IMR-90 (cell line): ENCODE measurements at regions not wholly inside any gene's neighbourhood (a gene's known extent, or its start where the extent isn't known, plus 50 kb on each side); places are given as distances from the start of the nearest gene placed in this dataset.

Experiments
- ATAC-seq: fragments of 200-7000 bp; cut with Tn5 transposase; 2 replicates; pipeline ENCODE4 v1.9.1; 2020; ENCODE audit warnings: low read depth, mild to moderate bottlenecking, moderate library complexity
- BruUV-seq: library from RNA; stranded (reverse); fragments of 400-500 nt; replicated peaks from 2 replicates; lab custom pipeline; 2021; lab: Mats Ljungman, UMichigan
- CTCF ChIA-PET: fragments of 300-600 bp; formaldehyde crosslinking; extraction: SDS; loops from one replicate; lab custom pipeline; 2021; ENCODE audit warnings: antibody characterized with exemption; lab: Yijun Ruan, JAX
- POLR2A ChIA-PET: fragments of 300-600 bp; sonication (Branson Sonifier 250); formaldehyde crosslinking; loops from one replicate; lab custom pipeline; 2022; ENCODE audit warnings: antibody characterized with exemption; ENCODE audit not compliant: unreplicated experiment; lab: Charles Lee
- DNase-seq: peaks from one replicate; pipeline ENCODE4 v3.0.0; 2013
- H2AFZ ChIP-seq: replicated peaks from 2 replicates; pipeline ENCODE3; 2013; ENCODE audit warnings: low read length, mild to moderate bottlenecking; ENCODE audit not compliant: poor library complexity
- H2AK5ac ChIP-seq: 2 replicates; pipeline ENCODE4 v1.6.1; 2013; ENCODE audit warnings: low read depth, low read length, inconsistent platforms
- H2AK9ac ChIP-seq: replicated peaks from 2 replicates; pipeline ENCODE3; 2013; ENCODE audit warnings: mild to moderate bottlenecking, low read depth, low read length, moderate library complexity; ENCODE audit not compliant: poor library complexity
- H2BK120ac ChIP-seq: 2 replicates; pipeline ENCODE4 v1.6.1; 2013; ENCODE audit warnings: low read depth, low read length, inconsistent platforms
- H2BK15ac ChIP-seq: 3 replicates; pipeline ENCODE4 v1.6.1; 2013; ENCODE audit warnings: low read depth, low read length, inconsistent platforms
- H2BK20ac ChIP-seq: 2 replicates; pipeline ENCODE4 v1.6.1; 2013; ENCODE audit warnings: low read depth, mild to moderate bottlenecking, inconsistent platforms, low read length, moderate library complexity
- H2BK5ac ChIP-seq: 2 replicates; pipeline ENCODE4 v1.6.1; 2013; ENCODE audit warnings: mild to moderate bottlenecking, low read depth, low read length, inconsistent platforms; ENCODE audit not compliant: poor library complexity, severe bottlenecking
- H3K14ac ChIP-seq: replicated peaks from 2 replicates; pipeline ENCODE4 v1.6.1; 2013; ENCODE audit warnings: low read depth, low read length, inconsistent platforms
- H3K18ac ChIP-seq: 2 replicates; pipeline ENCODE4 v1.6.1; 2013; ENCODE audit warnings: low read depth, low read length, control low read depth
- H3K23ac ChIP-seq: 2 replicates; pipeline ENCODE4 v1.6.1; 2013; ENCODE audit warnings: low read depth, low read length, inconsistent platforms
- H3K27ac ChIP-seq: 2 replicates; pipeline ENCODE4 v1.5.1; 2013; ENCODE audit warnings: mild to moderate bottlenecking, control low read depth, low read length; ENCODE audit not compliant: insufficient read depth
- H3K27me3 ChIP-seq: 2 replicates; pipeline ENCODE4 v1.6.1; 2013; ENCODE audit warnings: low read length; ENCODE audit not compliant: control insufficient read depth, insufficient read depth
- H3K36me3 ChIP-seq: 2 replicates; pipeline ENCODE4 v1.6.1; 2013; ENCODE audit warnings: low read length, mixed read lengths; ENCODE audit not compliant: control insufficient read depth, insufficient read depth
- H3K4ac ChIP-seq: 2 replicates; pipeline ENCODE4 v1.6.1; 2013; ENCODE audit warnings: low read depth, low read length, inconsistent platforms
- H3K4me1 ChIP-seq: 2 replicates; pipeline ENCODE4 v1.6.1; 2013; ENCODE audit warnings: low read length, mixed read lengths; ENCODE audit not compliant: control insufficient read depth, insufficient read depth
- H3K4me2 ChIP-seq: 2 replicates; pipeline ENCODE4 v1.6.1; 2013; ENCODE audit warnings: low read depth, mild to moderate bottlenecking, control low read depth, low read length, moderate library complexity
- H3K4me3 ChIP-seq: 2 replicates; pipeline ENCODE4 v1.5.1; 2013; ENCODE audit warnings: low read depth, mild to moderate bottlenecking, control low read depth, low read length, moderate library complexity; ENCODE audit not compliant: insufficient read depth
- H3K56ac ChIP-seq: 2 replicates; pipeline ENCODE4 v1.6.1; 2013; ENCODE audit warnings: low read length, inconsistent platforms; ENCODE audit not compliant: insufficient read depth; ENCODE audit errors: extremely low read depth
- H3K79me1 ChIP-seq, 2 experiments: 2 replicates each; pipeline ENCODE4 v1.6.1; 2013; ENCODE audit warnings: low read length in 2 of 2, inconsistent platforms in 1 of 2, low read depth in 1 of 2
- H3K9ac ChIP-seq: 2 replicates; pipeline ENCODE4 v1.6.1; 2013; ENCODE audit warnings: low read depth, low read length, control low read depth
- H3K9me1 ChIP-seq: 2 replicates; pipeline ENCODE4 v1.6.1; 2013; ENCODE audit warnings: low read length, inconsistent platforms; ENCODE audit not compliant: insufficient read depth
- H3K9me3 ChIP-seq: 2 replicates; pipeline ENCODE4 v1.6.1; 2013; ENCODE audit warnings: low read length; ENCODE audit not compliant: control insufficient read depth, insufficient read depth
- H4K20me1 ChIP-seq: 2 replicates; pipeline ENCODE4 v1.6.1; 2013; ENCODE audit warnings: low read length, inconsistent platforms; ENCODE audit not compliant: insufficient read depth
- H4K5ac ChIP-seq: 2 replicates; pipeline ENCODE4 v1.6.1; 2013; ENCODE audit warnings: mild to moderate bottlenecking, low read depth, low read length, control low read depth
- H4K8ac ChIP-seq, 2 experiments: 2 replicates each; pipeline ENCODE4 v1.6.1; 2013; ENCODE audit warnings: low read depth in 2 of 2, low read length in 2 of 2, control low read depth in 1 of 2, inconsistent platforms in 1 of 2
- H4K91ac ChIP-seq: 2 replicates; pipeline ENCODE4 v1.6.1; 2013; ENCODE audit warnings: low read depth, low read length, inconsistent platforms; ENCODE audit not compliant: insufficient read depth
- CHD1 ChIP-seq: IDR thresholded peaks from 2 replicates; pipeline ENCODE4 v1.6.1; 2012; ENCODE audit warnings: low read depth, low read length, improper control_type of control experiment
- POLR2A ChIP-seq: IDR thresholded peaks from 2 replicates; pipeline ENCODE4 v1.6.1; 2012; ENCODE audit warnings: mild to moderate bottlenecking, low read depth, low read length
- WGBS, 2 experiments: methylation state at CpG; one replicate each; pipeline versions ENCODE4 v1.1.5 to v1.1.7; 2013; ENCODE audit warnings: missing lambda C conversion rate in 2 of 2; ENCODE audit not compliant: insufficient read length in 1 of 2; ENCODE audit errors: extremely low coverage in 2 of 2; 5-methylcytosine and 5-hydroxymethylcytosine counted together
- dilution Hi-C: fragments of 300-500 bp; cut with HindIII; formaldehyde crosslinking; loops from one replicate; pipeline ENCODE4 v1.14.3; 2018; ENCODE audit warnings: low sequenced_read_pairs; ENCODE audit not compliant: unreplicated experiment
- in situ Hi-C: fragments of 300-500 bp; cut with MboI; formaldehyde crosslinking; loops from 3 replicates; pipeline ENCODE4 v1.14.3; 2019; ENCODE audit warnings: low sequenced_read_pairs, inconsistent platforms, mixed read lengths
- intact Hi-C: fragments of 100-400 bp; cut with micrococcal nuclease; formaldehyde crosslinking; loops from 2 replicates; pipeline ENCODE4 v1.10.0; 2022

DNA sequence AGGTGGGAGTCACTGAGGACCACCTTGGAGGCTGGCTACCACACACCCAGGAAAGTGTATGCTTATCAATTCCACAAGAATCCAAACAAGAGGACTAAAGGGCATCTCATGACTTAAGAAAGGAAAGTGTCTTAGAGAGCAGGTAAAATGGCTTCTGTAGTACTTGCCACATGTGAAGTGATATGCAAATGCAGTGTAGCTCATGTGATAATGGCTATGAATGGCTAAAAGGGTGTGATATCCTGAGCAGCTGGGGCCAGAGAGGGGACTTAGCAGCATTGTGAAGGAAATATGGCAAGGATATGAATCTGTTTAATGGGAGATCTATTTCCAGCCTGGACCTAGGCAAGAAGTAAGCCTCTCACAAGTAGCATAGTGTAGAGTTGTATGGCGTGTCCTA lies 90.5 kb downstream of the BUB3 start:
- no peaks in the 10 kb centered on the region for H3K9me1 ChIP-seq
- H3K36me3 ChIP-seq, result no peaks in the 10 kb centered on the region
- no peak overlapping the region for H3K27ac ChIP-seq
- POLR2A ChIA-PET, result no interaction called here
- H3K4me3 ChIP-seq, result no peak overlapping the region
- dilution Hi-C loops, result no loop called here
- H2AFZ ChIP-seq, result no peak overlapping the region
- no peak overlapping the region for H2BK15ac ChIP-seq
- no peak overlapping the region for H4K5ac ChIP-seq
- no peak overlapping the region for H2AK5ac ChIP-seq
- in situ Hi-C loops, result no loop called here
- no peak for ATAC-seq
- H4K20me1 ChIP-seq, result no peaks in the 10 kb centered on the region
- H3K79me1 ChIP-seq, result no peaks in the 10 kb centered on the region
- no peak overlapping the region for H3K4ac ChIP-seq
- no peak overlapping the region for H3K18ac ChIP-seq
- no peak overlapping the region for H4K91ac ChIP-seq
- WGBS, 2 experiments, result no CpG with 5 or more reads among the region's 1 CpG
- no peak overlapping the region for H3K56ac ChIP-seq
- no peaks in the 10 kb centered on the region for H3K9me3 ChIP-seq
- H2BK120ac ChIP-seq, result no peak overlapping the region
- intact Hi-C loops, result no loop called here
- no peak overlapping the region for H2BK20ac ChIP-seq
- H2BK5ac ChIP-seq, result no peak overlapping the region
- H4K8ac ChIP-seq, result no peak overlapping the region
- no peaks in the 10 kb centered on the region for H3K4me1 ChIP-seq
- H2AK9ac ChIP-seq, result no peak overlapping the region
- H3K4me2 ChIP-seq, result no peak overlapping the region
- no peak for TF ChIP-seq POLR2A
- TF ChIP-seq CHD1, result no peak
- no peak overlapping the region for H3K14ac ChIP-seq
- no peak overlapping the region for H3K9ac ChIP-seq
- no peaks in the 10 kb centered on the region for H3K27me3 ChIP-seq
- no peak for DNase-seq
- CTCF ChIA-PET, result no interaction called here
- BruUV-seq, result no TSS peak
- no peak overlapping the region for H3K23ac ChIP-seq
